Esophagus muscularis mucosa (tissue), 4 donors: ENCODE measurements at regions not wholly inside any gene's neighbourhood (a gene's known extent, or its start where the extent isn't known, plus 50 kb on each side); places are given as distances from the start of the nearest gene placed in this dataset.

Experiments used
- CTCF ChIP-seq, 3 experiments: fragments of 200-600 bp in 2 of 3; fragments of 450-650 bp in 1 of 3; sonication (generic) in 2 of 3; IDR thresholded peaks; one replicate each; pipeline ENCODE4 v1.5.1; 2017 to 2019; ENCODE audit warnings: antibody characterized with exemption in 3 of 3, mild to moderate bottlenecking in 2 of 3, moderate library complexity in 1 of 3
- EP300 ChIP-seq: sonication (generic); formaldehyde crosslinking; IDR thresholded peaks from one replicate; pipeline ENCODE4 v1.6.1; 2017; ENCODE audit warnings: antibody characterized with exemption
- POLR2A ChIP-seq: fragments of 450-650 bp; IDR thresholded peaks from one replicate; pipeline ENCODE4 v1.6.1; 2017; ENCODE audit warnings: antibody characterized with exemption, moderate library complexity, mild to moderate bottlenecking, low read depth
- POLR2AphosphoS5 ChIP-seq, 2 donors: sonication (generic); formaldehyde crosslinking; IDR thresholded peaks; one replicate each; pipeline ENCODE4 v1.6.1; 2017; ENCODE audit warnings: antibody characterized with exemption in 2 of 2

GRCh38 chr9:115413304-115413703 lies 295.3 kb upstream of the TNC start:
- TF ChIP-seq POLR2AphosphoS5 (IDR thresholded peaks at IDR 0.05): no peak
- no peak for TF ChIP-seq CTCF (IDR thresholded peaks at IDR 0.05)
- TF ChIP-seq POLR2A: no peak
- TF ChIP-seq EP300: no peak
